Nephron (organoid): ENCODE measurements at regions not wholly inside any gene's neighbourhood (a gene's known extent, or its start where the extent isn't known, plus 50 kb on each side); places are given as distances from the start of the nearest gene placed in this dataset.

Source experiments
- H3K27ac Mint-ChIP-seq, 3 experiments: 2 replicates each; pipeline ENCODE4 v1.8.0; 2020; ENCODE audit warnings: mixed read lengths in 3 of 3, mild to moderate bottlenecking in 2 of 3, moderate library complexity in 1 of 3
- H3K27me3 Mint-ChIP-seq: 2 replicates; pipeline ENCODE4 v1.8.0; 2021; ENCODE audit warnings: low read depth, mild to moderate bottlenecking, moderate library complexity, mixed read lengths
- H3K36me3 Mint-ChIP-seq: 2 replicates; pipeline ENCODE4 v1.8.0; 2020; ENCODE audit warnings: low read depth, mixed read lengths
- H3K4me1 Mint-ChIP-seq: 2 replicates; pipeline ENCODE4 v1.8.0; 2020; ENCODE audit warnings: mixed read lengths
- H3K4me3 Mint-ChIP-seq, 3 experiments: 2 replicates each; pipeline ENCODE4 v1.8.0; 2020; ENCODE audit warnings: mild to moderate bottlenecking in 3 of 3, mixed read lengths in 3 of 3, moderate library complexity in 2 of 3
- H3K9me3 Mint-ChIP-seq: 2 replicates; pipeline ENCODE4 v1.8.0; 2020; ENCODE audit warnings: mixed read lengths
- TF ChIP-seq, protein P1 (sequence below), 3 experiments: fragments of 200-600 bp; sonication (generic); IDR thresholded peaks; one replicate each; pipeline ENCODE4 v1.5.0; 2021; ENCODE audit warnings: antibody characterized with exemption in 3 of 3; ENCODE audit not compliant: unreplicated experiment in 3 of 3

DNA sequence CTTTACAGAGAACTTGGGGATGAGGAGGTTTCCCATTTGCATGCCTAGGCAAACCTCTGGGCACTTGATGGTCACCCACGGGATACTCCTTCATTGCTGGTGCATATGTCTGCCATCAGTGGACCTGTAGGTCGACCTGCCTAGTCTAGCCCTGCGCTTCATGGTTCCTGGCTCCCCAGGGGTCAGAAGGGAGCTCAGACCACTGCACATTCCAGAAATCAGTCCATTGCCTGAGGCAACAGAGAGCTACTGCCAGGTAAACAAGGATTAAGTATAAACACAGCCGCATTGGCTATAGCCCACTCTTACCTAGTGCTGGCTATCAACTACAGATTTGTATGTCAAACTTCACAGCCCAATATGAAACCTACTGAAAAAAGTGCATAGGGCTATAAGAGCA is 476.4 kb downstream of the SOX5 start:
- TF ChIP-seq, protein P1, sequence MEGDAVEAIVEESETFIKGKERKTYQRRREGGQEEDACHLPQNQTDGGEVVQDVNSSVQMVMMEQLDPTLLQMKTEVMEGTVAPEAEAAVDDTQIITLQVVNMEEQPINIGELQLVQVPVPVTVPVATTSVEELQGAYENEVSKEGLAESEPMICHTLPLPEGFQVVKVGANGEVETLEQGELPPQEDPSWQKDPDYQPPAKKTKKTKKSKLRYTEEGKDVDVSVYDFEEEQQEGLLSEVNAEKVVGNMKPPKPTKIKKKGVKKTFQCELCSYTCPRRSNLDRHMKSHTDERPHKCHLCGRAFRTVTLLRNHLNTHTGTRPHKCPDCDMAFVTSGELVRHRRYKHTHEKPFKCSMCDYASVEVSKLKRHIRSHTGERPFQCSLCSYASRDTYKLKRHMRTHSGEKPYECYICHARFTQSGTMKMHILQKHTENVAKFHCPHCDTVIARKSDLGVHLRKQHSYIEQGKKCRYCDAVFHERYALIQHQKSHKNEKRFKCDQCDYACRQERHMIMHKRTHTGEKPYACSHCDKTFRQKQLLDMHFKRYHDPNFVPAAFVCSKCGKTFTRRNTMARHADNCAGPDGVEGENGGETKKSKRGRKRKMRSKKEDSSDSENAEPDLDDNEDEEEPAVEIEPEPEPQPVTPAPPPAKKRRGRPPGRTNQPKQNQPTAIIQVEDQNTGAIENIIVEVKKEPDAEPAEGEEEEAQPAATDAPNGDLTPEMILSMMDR (IDR thresholded peaks at IDR 0.05; ENCODE audit: unreplicated experiment in 3 of 3): no peak
- no peak overlapping the region for H3K27ac Mint-ChIP-seq
- peaks cover 24% of the 10 kb centered on the region for H3K9me3 Mint-ChIP-seq
- H3K36me3 Mint-ChIP-seq: no peaks in the 10 kb centered on the region
- H3K4me3 Mint-ChIP-seq: no peak overlapping the region
- no peaks in the 10 kb centered on the region for H3K4me1 Mint-ChIP-seq
- no peaks in the 10 kb centered on the region for H3K27me3 Mint-ChIP-seq

DNA sequence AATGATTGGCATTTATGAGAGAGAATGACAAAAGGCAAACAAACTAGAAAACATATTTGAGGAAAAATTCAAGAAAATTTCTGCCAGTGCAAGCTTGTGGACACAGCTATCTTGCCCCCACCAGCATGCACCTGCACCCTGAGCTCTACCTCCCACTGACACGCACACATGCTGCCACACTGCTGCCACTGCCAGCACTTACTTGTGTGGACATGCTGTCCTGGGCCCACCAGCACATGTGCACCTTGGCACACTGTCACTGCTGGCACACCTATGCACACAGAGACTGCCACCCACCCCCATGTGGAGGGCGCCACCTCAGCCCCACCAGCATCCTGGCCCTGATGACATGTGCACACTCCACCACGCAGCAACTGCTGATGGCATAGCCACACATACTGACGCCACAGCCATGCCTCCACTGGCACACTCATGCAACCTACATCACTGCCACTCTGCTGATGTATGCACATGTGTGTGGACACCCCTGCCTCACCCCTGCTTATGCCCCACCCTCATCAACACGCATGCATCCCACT is 475.0 kb downstream of the SOX5 start:
- H3K9me3 Mint-ChIP-seq: peaks cover 24% of the 10 kb centered on the region
- no peak overlapping the region for H3K4me3 Mint-ChIP-seq
- no peak overlapping the region for H3K27ac Mint-ChIP-seq
- TF ChIP-seq, protein P1 (IDR thresholded peaks at IDR 0.05; ENCODE audit: unreplicated experiment in 3 of 3): no peak
- H3K4me1 Mint-ChIP-seq: no peaks in the 10 kb centered on the region
- H3K36me3 Mint-ChIP-seq: no peaks in the 10 kb centered on the region
- no peaks in the 10 kb centered on the region for H3K27me3 Mint-ChIP-seq
